RWPE2 (cell line): ENCODE measurements at regions not wholly inside any gene's neighbourhood (a gene's known extent, or its start where the extent isn't known, plus 50 kb on each side); places are given as distances from the start of the nearest gene placed in this dataset.

Experiments used
- ATAC-seq: fragments of 200-7000 bp; cut with Tn5 transposase; 3 replicates; pipeline ENCODE4 v1.9.1; 2021; ENCODE audit warnings: low read depth
- DNase-seq: peaks from one replicate; pipeline ENCODE4 v3.0.0-alpha.2; 2020; ENCODE audit warnings: low spot score
- H3K27ac ChIP-seq: fragments of 450-650 bp; 2 replicates; pipeline ENCODE4 v1.5.1; 2017; ENCODE audit warnings: mild to moderate bottlenecking; ENCODE audit not compliant: poor library complexity, severe bottlenecking
- H3K27me3 ChIP-seq: fragments of 250-450 bp; sonication (Bioruptor Pico); 2 replicates; pipeline ENCODE4 v1.5.1; 2021; ENCODE audit warnings: mild to moderate bottlenecking, moderate library complexity; ENCODE audit not compliant: insufficient read depth, poor library complexity, severe bottlenecking
- H3K36me3 ChIP-seq: fragments of 250-450 bp; sonication (Bioruptor Pico); 2 replicates; pipeline ENCODE4 v1.5.1; 2020; ENCODE audit warnings: low read depth, mild to moderate bottlenecking, moderate library complexity
- H3K4me1 ChIP-seq: fragments of 250-450 bp; sonication (Bioruptor Pico); 2 replicates; pipeline ENCODE4 v1.5.1; 2021; ENCODE audit warnings: mild to moderate bottlenecking, moderate library complexity; ENCODE audit not compliant: insufficient read depth, poor library complexity, severe bottlenecking
- H3K4me3 ChIP-seq: fragments of 250-450 bp; sonication (Bioruptor Pico); 2 replicates; pipeline ENCODE4 v1.5.1; 2021; ENCODE audit warnings: mild to moderate bottlenecking, moderate library complexity; ENCODE audit not compliant: severe bottlenecking
- H3K9me3 ChIP-seq: fragments of 250-450 bp; sonication (Bioruptor Pico); 2 replicates; pipeline ENCODE4 v1.5.1; 2021; ENCODE audit warnings: mild to moderate bottlenecking, moderate library complexity; ENCODE audit not compliant: severe bottlenecking
- TF ChIP-seq, protein P1 (sequence below): fragments of 450-650 bp; IDR thresholded peaks from one replicate; pipeline ENCODE4 v1.5.1; 2017; ENCODE audit warnings: mild to moderate bottlenecking, moderate library complexity; ENCODE audit not compliant: poor library complexity, severe bottlenecking

DNA sequence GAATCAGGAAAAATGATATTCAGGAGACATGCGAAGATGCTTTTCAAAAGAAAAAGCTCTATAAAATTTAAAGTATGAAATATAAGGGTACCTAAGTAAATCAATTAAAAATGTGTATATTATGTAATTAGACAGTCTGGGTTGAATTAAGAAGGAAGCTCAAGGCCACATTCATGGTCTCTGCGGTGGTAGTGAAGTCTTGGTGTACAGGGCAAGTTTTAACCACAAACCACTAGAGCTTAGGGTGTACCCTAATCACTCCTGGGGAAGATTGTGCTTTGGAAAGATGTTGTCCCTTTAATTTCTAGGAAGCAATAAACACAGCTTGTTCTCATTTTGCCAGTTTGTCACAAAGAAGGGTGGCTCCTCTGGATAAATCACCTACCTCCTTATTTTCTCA lies 287.2 kb upstream of the ZNF608 start:
- DNase-seq, result no peak
- Histone ChIP-seq H3K36me3 (no peaks in the 10 kb centered on the region), H3K4me1 (no peaks in the 10 kb centered on the region), H3K4me3 (no peak overlapping the region), H3K27ac (no peak overlapping the region), H3K9me3 (no peaks in the 10 kb centered on the region), H3K27me3 (no peaks in the 10 kb centered on the region)
- TF ChIP-seq, protein P1, sequence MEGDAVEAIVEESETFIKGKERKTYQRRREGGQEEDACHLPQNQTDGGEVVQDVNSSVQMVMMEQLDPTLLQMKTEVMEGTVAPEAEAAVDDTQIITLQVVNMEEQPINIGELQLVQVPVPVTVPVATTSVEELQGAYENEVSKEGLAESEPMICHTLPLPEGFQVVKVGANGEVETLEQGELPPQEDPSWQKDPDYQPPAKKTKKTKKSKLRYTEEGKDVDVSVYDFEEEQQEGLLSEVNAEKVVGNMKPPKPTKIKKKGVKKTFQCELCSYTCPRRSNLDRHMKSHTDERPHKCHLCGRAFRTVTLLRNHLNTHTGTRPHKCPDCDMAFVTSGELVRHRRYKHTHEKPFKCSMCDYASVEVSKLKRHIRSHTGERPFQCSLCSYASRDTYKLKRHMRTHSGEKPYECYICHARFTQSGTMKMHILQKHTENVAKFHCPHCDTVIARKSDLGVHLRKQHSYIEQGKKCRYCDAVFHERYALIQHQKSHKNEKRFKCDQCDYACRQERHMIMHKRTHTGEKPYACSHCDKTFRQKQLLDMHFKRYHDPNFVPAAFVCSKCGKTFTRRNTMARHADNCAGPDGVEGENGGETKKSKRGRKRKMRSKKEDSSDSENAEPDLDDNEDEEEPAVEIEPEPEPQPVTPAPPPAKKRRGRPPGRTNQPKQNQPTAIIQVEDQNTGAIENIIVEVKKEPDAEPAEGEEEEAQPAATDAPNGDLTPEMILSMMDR, result no peak
- no peak for ATAC-seq

- no peaks in the 10 kb centered on the region for H3K27me3 ChIP-seq
- no peak overlapping the region for H3K4me3 ChIP-seq
- H3K27ac ChIP-seq, result no peak overlapping the region
- TF ChIP-seq, protein P1, result no peak
- DNase-seq (no peak), ATAC-seq (no peak)
- no peaks in the 10 kb centered on the region for H3K36me3 ChIP-seq
- H3K9me3 ChIP-seq, result no peaks in the 10 kb centered on the region
- H3K4me1 ChIP-seq, result no peaks in the 10 kb centered on the region
Observed at GRCh38 chr5:125034331-125034730, 287.9 kb upstream of the ZNF608 start.

- H3K9me3 ChIP-seq, result no peaks in the 10 kb centered on the region
- H3K4me1 ChIP-seq, result no peaks in the 10 kb centered on the region
- TF ChIP-seq, protein P1, result no peak
- DNase-seq (no peak), ATAC-seq (no peak)
- H3K27me3 ChIP-seq, result no peaks in the 10 kb centered on the region
- H3K36me3 ChIP-seq, result no peaks in the 10 kb centered on the region
- H3K27ac ChIP-seq, result no peak overlapping the region
- no peak overlapping the region for H3K4me3 ChIP-seq
Observed at GRCh38 chr5:125036494-125036893, 290.1 kb upstream of the ZNF608 start.

DNA sequence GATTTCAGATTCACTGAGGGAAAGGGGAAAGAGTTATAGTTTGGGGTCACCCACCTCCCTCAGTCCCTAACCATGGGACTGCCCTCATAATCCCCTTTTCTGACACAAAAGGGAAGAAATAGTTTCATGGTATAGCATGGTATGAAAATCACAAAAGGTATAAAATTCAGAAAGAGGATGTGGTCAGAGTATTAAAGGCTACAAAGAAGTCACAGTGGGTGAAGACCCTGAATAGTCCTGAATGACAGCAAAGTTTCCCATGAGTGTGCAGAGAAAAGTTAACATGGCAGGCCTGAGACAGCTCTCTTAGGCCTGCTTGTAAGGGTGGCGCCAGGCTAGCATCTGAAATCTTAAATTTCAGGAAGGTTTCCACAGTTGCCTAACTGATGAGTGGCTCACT lies 290.6 kb upstream of the ZNF608 start:
- Histone ChIP-seq H3K4me3 (no peak overlapping the region), H3K36me3 (no peaks in the 10 kb centered on the region), H3K4me1 (no peaks in the 10 kb centered on the region), H3K27me3 (no peaks in the 10 kb centered on the region), H3K27ac (no peak overlapping the region), H3K9me3 (no peaks in the 10 kb centered on the region)
- TF ChIP-seq, protein P1, result no peak
- ATAC-seq (no peak), DNase-seq (no peak)

- Histone ChIP-seq H3K27ac (no peak overlapping the region), H3K27me3 (no peaks in the 10 kb centered on the region), H3K4me1 (no peaks in the 10 kb centered on the region), H3K36me3 (no peaks in the 10 kb centered on the region), H3K4me3 (no peak overlapping the region), H3K9me3 (no peaks in the 10 kb centered on the region)
- DNase-seq, result no peak
- TF ChIP-seq, protein P1, result no peak
- no peak for ATAC-seq
Observed at GRCh38 chr5:125037530-125037929, 291.1 kb upstream of the ZNF608 start.
